Liver (tissue), 8 donors: ENCODE measurements at regions not wholly inside any gene's neighbourhood (a gene's known extent, or its start where the extent isn't known, plus 50 kb on each side); places are given as distances from the start of the nearest gene placed in this dataset.

ENCODE experiments used
- DNase-seq: peaks from one replicate; pipeline ENCODE4 v3.0.0-alpha.2; 2017; ENCODE audit warnings: low spot score
- H3K27ac ChIP-seq, 2 donors: one replicate each; pipeline ENCODE4 v1.7.0; 2013; ENCODE audit warnings: inconsistent platforms in 2 of 2, low read length in 2 of 2, control low read depth in 1 of 2, low read depth in 1 of 2, mild to moderate bottlenecking in 1 of 2
- H3K27me3 ChIP-seq, 4 donors: one replicate each; pipeline versions ENCODE4 v1.6.1 to v1.7.0; 2013; ENCODE audit warnings: low read length in 3 of 4, inconsistent platforms in 1 of 4, mild to moderate bottlenecking in 1 of 4, moderate library complexity in 1 of 4; ENCODE audit not compliant: control insufficient read depth in 4 of 4, insufficient read depth in 4 of 4
- H3K36me3 ChIP-seq, 4 donors: one replicate each; pipeline versions ENCODE4 v1.6.1 to v1.7.0; 2013; ENCODE audit warnings: low read length in 3 of 4, mild to moderate bottlenecking in 3 of 4, low read depth in 1 of 4, moderate library complexity in 1 of 4; ENCODE audit not compliant: control insufficient read depth in 4 of 4, insufficient read depth in 3 of 4
- H3K4me1 ChIP-seq, 4 donors: one replicate each; pipeline versions ENCODE4 v1.6.1 to v1.7.0; 2013; ENCODE audit warnings: low read length in 3 of 4, mild to moderate bottlenecking in 3 of 4, moderate library complexity in 1 of 4; ENCODE audit not compliant: control insufficient read depth in 4 of 4, insufficient read depth in 4 of 4
- H3K4me3 ChIP-seq, 3 donors: one replicate each; pipeline versions ENCODE4 v1.6.1 to v1.7.0; 2013; ENCODE audit warnings: low read length in 3 of 3, control low read depth in 1 of 3, low read depth in 1 of 3, mild to moderate bottlenecking in 1 of 3
- H3K9ac ChIP-seq, 2 donors: one replicate each; pipeline ENCODE4 v1.7.0; 2013; ENCODE audit warnings: low read length in 2 of 2, mild to moderate bottlenecking in 2 of 2, moderate library complexity in 2 of 2, control low read depth in 1 of 2, low read depth in 1 of 2
- H3K9me3 ChIP-seq, 4 donors: one replicate each; pipeline versions ENCODE4 v1.6.1 to v1.7.0; 2013; ENCODE audit warnings: low read length in 3 of 4; ENCODE audit not compliant: control insufficient read depth in 4 of 4
- EGR1 ChIP-seq, 2 donors: IDR thresholded peaks; 2 replicates each; pipeline ENCODE4 v1.6.1; 2016 to 2018; ENCODE audit warnings: antibody characterized with exemption in 2 of 2, low read depth in 2 of 2
- FOXA1 ChIP-seq: IDR thresholded peaks from 2 replicates; pipeline ENCODE4 v1.6.1; 2016; ENCODE audit warnings: antibody characterized with exemption
- GABPA ChIP-seq, 2 donors: IDR thresholded peaks in 1 of 2; conservative IDR thresholded peaks in 1 of 2; 2 replicates each; pipeline ENCODE4 v1.6.1; 2016; ENCODE audit warnings: antibody characterized with exemption in 2 of 2, mild to moderate bottlenecking in 1 of 2, moderate library complexity in 1 of 2
- HNF4A ChIP-seq, 2 donors: conservative IDR thresholded peaks; 2 replicates each; pipeline ENCODE4 v1.6.1; 2016; ENCODE audit warnings: antibody characterized with exemption in 2 of 2, mild to moderate bottlenecking in 2 of 2
- HNF4G ChIP-seq: IDR thresholded peaks from 2 replicates; pipeline ENCODE4 v1.6.1; 2016; ENCODE audit warnings: antibody characterized with exemption
- JUND ChIP-seq, 2 donors: IDR thresholded peaks; 2 replicates each; pipeline ENCODE4 v1.6.1; 2016; ENCODE audit warnings: antibody characterized with exemption in 2 of 2
- NR2F2 ChIP-seq: IDR thresholded peaks from 2 replicates; pipeline ENCODE4 v1.6.1; 2016; ENCODE audit warnings: antibody characterized with exemption
- RAD21 ChIP-seq, 2 donors: IDR thresholded peaks; 2 replicates each; pipeline ENCODE4 v1.6.1; 2016; ENCODE audit warnings: antibody characterized with exemption in 2 of 2, mild to moderate bottlenecking in 2 of 2
- REST ChIP-seq: IDR thresholded peaks from 2 replicates; pipeline ENCODE4 v1.6.1; 2016; ENCODE audit warnings: antibody characterized with exemption, mild to moderate bottlenecking
- RXRA ChIP-seq, 2 donors: IDR thresholded peaks; 2 replicates each; pipeline ENCODE4 v1.6.1; 2017 to 2018; ENCODE audit warnings: antibody characterized with exemption in 2 of 2, mild to moderate bottlenecking in 1 of 2
- SP1 ChIP-seq: IDR thresholded peaks from 2 replicates; pipeline ENCODE4 v1.6.1; 2018; ENCODE audit warnings: antibody characterized with exemption, mild to moderate bottlenecking
- TAF1 ChIP-seq: conservative IDR thresholded peaks from 2 replicates; pipeline ENCODE4 v1.6.1; 2016; ENCODE audit warnings: antibody characterized with exemption, mild to moderate bottlenecking
- YY1 ChIP-seq: IDR thresholded peaks from 2 replicates; pipeline ENCODE4 v1.6.1; 2016; ENCODE audit warnings: antibody characterized with exemption, mild to moderate bottlenecking
- ZBTB33 ChIP-seq: IDR thresholded peaks from 2 replicates; pipeline ENCODE4 v1.6.1; 2016; ENCODE audit warnings: antibody characterized with exemption
- WGBS: extraction: QIAGEN DNeasy Blood & Tissue Kit; methylation state at CpG from one replicate; pipeline ENCODE4 v1.1.7; 2013; 5-methylcytosine and 5-hydroxymethylcytosine counted together
- TF ChIP-seq, protein P1 (sequence below): fragments of 150-350 bp; IDR thresholded peaks from 2 replicates; pipeline ENCODE4 v1.5.1; 2017; ENCODE audit warnings: improper control_type of control experiment, low read depth, low read length; ENCODE audit not compliant: missing input control
- TF ChIP-seq, protein P2 (sequence below): IDR thresholded peaks from 2 replicates; pipeline ENCODE4 v1.6.1; 2016; ENCODE audit warnings: antibody characterized with exemption
- donor health status: healthy.
- donor health status: healthy.
- donor health status: healthy.
- donor health status: healthy.
- donor health status: healthy.

GRCh38 chr18:78006006-78006773, 756.5 kb downstream of the GALR1 start:
- DNase-seq, result no peak
- Histone ChIP-seq H3K36me3 (no peaks in the 10 kb centered on the region), H3K9ac (no peak overlapping the region), H3K4me1 (no peaks in the 10 kb centered on the region), H3K4me3 (no peak overlapping the region), H3K27me3 (no peaks in the 10 kb centered on the region), H3K9me3 (no peaks in the 10 kb centered on the region), H3K27ac (no peak overlapping the region)
- no peak for TF ChIP-seq ZBTB33
- TF ChIP-seq RAD21 (IDR thresholded peaks at IDR 0.05), result no peak
- no peak for TF ChIP-seq YY1
- TF ChIP-seq, protein P1, sequence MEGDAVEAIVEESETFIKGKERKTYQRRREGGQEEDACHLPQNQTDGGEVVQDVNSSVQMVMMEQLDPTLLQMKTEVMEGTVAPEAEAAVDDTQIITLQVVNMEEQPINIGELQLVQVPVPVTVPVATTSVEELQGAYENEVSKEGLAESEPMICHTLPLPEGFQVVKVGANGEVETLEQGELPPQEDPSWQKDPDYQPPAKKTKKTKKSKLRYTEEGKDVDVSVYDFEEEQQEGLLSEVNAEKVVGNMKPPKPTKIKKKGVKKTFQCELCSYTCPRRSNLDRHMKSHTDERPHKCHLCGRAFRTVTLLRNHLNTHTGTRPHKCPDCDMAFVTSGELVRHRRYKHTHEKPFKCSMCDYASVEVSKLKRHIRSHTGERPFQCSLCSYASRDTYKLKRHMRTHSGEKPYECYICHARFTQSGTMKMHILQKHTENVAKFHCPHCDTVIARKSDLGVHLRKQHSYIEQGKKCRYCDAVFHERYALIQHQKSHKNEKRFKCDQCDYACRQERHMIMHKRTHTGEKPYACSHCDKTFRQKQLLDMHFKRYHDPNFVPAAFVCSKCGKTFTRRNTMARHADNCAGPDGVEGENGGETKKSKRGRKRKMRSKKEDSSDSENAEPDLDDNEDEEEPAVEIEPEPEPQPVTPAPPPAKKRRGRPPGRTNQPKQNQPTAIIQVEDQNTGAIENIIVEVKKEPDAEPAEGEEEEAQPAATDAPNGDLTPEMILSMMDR, result no peak
- no peak for TF ChIP-seq TAF1
- no peak for TF ChIP-seq NR2F2
- no peak for TF ChIP-seq REST
- TF ChIP-seq HNF4G, result no peak
- TF ChIP-seq FOXA1, result no peak
- TF ChIP-seq, protein P2, sequence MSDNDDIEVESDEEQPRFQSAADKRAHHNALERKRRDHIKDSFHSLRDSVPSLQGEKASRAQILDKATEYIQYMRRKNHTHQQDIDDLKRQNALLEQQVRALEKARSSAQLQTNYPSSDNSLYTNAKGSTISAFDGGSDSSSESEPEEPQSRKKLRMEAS, result no peak
- TF ChIP-seq GABPA (IDR thresholded peaks at IDR 0.05 in 1 of 2, conservative IDR thresholded peaks at IDR 0.05 in 1 of 2), result no peak
- TF ChIP-seq JUND (IDR thresholded peaks at IDR 0.05), result no peak
- TF ChIP-seq EGR1 (IDR thresholded peaks at IDR 0.05; ENCODE audit: low read depth in 2 of 2), result no peak
- TF ChIP-seq RXRA (IDR thresholded peaks at IDR 0.05), result no peak
- WGBS, result 32% methylated on average over 9 of the region's 9 CpGs

- no peak for DNase-seq
- Histone ChIP-seq H3K4me1 (no peaks in the 10 kb centered on the region), H3K27ac (no peak overlapping the region), H3K27me3 (no peaks in the 10 kb centered on the region), H3K9me3 (no peaks in the 10 kb centered on the region), H3K36me3 (no peaks in the 10 kb centered on the region), H3K9ac (no peak overlapping the region), H3K4me3 (no peak overlapping the region)
- no peak for TF ChIP-seq RXRA (IDR thresholded peaks at IDR 0.05)
- TF ChIP-seq HNF4G, result no peak
- TF ChIP-seq GABPA (IDR thresholded peaks at IDR 0.05 in 1 of 2, conservative IDR thresholded peaks at IDR 0.05 in 1 of 2), result no peak
- TF ChIP-seq RAD21 (IDR thresholded peaks at IDR 0.05), result no peak
- no peak for TF ChIP-seq REST
- no peak for TF ChIP-seq YY1
- no peak for TF ChIP-seq TAF1
- no peak for TF ChIP-seq NR2F2
- TF ChIP-seq SP1, result no peak
- no peak for TF ChIP-seq HNF4A (conservative IDR thresholded peaks at IDR 0.05)
- 21% methylated on average over 6 of the region's 6 CpGs for WGBS
These were observed 757.2 kb downstream of the GALR1 start for GRCh38 chr18:78006774-78007260.
